NCI-H460 (cell line): ENCODE measurements at regions not wholly inside any gene's neighbourhood (a gene's known extent, or its start where the extent isn't known, plus 50 kb on each side); places are given as distances from the start of the nearest gene placed in this dataset.

ENCODE experiments used
- DNase-seq: peaks from one replicate; pipeline ENCODE4 v3.0.0-alpha.2; 2016; ENCODE audit warnings: low read depth; ENCODE audit errors: extremely low read depth

DNA sequence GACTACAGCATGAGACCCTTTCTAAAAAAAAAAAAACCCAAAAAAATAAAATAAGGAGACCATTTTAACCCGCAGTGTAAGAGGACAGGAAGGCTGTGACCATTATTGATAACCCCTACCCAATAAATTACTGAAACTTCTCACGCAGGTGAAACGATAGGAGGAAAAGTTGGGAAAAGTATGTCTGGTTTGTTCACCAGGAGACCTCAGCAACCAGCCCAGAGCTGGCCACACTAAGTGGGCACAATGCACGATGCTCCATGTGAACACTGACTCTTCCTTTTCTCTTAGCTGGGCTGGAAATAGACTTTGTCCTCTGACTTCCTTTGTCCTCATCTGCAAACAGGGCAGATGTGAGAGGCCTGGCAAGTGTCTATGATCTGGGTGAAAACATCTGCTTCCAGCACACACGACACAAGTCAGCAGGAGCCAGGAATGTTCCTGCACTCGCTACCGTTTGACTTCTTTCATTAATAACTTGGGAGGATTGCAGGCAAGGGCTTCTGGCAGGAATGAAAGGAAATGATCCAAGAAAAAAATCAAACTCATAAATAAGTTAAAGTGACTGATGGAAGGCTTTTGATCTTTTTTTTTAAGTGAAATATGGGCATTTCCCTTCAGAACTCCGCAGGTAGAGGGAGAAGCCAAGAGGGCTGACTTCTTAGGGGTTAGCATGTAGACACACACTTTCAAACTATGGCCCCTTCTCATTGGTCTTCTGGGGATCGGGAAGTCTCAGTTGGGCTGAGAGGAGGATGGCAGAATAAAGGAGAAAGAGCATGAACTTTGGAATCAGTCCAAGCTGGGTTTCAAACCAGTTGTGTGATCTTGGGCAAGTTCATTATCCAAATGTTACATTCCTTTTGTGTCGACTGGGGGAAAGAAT lies 137.4 kb upstream of the MYCN start:
- DNase-seq = no peak

DNA sequence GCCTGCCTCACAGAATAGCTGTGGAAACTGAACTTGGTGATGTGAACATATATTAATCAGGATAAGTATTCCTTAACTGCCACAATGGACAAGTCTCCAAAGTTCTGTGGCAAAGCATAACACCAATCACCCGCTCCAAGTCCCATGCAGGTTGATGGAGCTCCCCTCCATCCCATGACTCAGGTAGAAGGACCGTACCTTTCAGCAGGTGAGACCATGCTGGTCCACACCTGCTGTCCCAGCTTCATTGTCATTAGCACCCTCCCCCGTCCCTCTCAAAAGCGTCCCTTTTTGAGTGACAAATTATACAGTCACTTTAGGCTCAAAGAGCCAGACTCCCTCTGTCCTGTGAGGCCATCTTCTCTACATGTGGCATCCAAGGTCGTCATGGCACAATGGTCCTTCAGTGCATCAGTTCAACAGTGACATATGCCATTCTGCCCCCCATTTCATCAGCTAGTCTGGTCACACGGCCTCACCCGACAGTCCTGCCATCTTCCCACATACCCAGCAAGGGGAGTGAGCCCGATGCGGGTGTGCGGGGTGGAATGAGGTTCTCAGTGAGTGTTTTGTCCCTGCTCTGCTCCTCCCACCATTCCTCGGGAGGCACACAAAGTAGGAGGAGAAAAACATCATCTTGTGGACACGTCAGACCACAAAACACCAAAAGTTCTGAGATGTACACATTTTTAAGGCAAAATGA lies 136.7 kb upstream of the MYCN start:
- DNase-seq = no peak

DNA sequence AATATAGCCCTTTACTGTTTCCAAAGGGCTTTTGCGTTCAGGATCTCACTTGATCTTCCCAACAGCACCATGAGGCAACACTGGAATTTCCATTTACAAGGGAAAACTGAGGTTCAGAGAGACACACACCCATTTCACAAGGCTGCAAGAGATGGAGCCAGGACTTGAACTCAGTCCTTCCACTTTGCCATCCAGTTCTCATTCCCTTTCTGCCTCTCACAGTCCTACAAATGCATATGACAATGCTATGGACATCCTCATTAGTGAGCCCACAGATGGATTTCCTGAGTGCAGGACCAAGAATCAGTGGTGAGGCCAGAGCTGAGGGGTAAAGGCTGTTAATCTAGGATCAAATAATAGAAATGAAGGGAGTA lies 136.1 kb upstream of the MYCN start:
- DNase-seq = no peak

DNA sequence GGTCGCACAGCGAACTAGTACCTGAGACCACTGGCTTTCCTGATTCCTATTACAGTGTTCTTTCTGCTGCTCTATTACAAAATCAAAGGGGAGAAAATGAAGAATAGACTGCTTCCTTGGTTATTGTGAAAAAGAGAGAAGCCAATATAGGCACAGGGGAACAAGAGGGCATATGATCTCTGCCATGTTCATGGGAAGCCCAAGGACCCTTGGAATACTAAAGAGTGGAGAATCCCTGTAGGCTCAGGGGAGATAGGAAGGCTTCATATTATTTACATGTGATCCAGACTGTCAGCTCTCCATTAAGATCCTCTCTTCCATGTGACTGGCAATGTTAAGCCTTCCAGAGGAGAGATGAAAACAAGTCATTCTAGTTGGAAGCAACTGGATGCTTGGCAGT lies 135.7 kb upstream of the MYCN start:
- DNase-seq = no peak

- DNase-seq = no peak
These were observed 135.1 kb upstream of the MYCN start for GRCh38 chr2:15805206-15805605.

- no peak for DNase-seq
These were observed 134.6 kb upstream of the MYCN start for GRCh38 chr2:15805772-15806171.

GRCh38 chr2:15806801-15807417 lies 133.4 kb upstream of the MYCN start:
- no peak for DNase-seq

DNA sequence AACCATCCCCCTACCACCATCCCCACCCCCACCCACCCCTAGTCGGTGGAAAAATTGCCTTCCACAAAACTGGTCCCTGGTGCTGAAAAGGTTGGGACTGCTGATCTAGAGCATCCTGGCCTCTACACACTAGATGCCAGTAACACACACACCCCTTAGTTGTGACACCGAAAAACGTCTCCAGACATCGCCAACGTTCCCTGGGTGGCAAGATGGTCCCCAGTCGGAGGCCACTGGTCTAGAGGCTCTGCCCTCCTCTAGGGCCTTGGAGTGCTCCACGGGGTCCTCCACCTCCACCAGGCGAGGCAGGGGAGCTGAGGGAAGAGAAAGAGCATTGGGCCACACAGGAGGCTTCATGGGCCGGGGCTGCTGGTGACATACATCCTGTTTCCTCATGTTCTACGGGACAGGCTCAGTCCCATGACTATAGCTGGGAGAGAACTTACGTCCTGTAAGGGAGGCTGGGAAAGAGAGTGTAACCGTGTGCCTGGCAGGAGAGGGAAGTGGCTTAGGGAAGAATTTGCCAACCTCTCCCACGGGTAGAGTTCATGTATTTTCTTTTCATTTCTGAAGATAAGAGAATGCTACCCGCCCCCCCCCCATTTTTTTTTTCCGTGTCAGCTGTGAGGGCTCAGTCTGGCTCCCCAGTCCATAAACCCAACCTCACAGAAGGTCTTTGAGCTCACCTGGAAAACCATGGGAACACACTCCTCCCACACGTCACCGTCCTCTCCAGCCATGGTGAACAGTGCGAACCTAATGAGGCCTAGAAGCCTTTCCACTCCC lies 132.7 kb upstream of the MYCN start:
- no peak for DNase-seq

GRCh38 chr2:15808204-15808910 lies 132.0 kb upstream of the MYCN start:
- no peak for DNase-seq

DNA sequence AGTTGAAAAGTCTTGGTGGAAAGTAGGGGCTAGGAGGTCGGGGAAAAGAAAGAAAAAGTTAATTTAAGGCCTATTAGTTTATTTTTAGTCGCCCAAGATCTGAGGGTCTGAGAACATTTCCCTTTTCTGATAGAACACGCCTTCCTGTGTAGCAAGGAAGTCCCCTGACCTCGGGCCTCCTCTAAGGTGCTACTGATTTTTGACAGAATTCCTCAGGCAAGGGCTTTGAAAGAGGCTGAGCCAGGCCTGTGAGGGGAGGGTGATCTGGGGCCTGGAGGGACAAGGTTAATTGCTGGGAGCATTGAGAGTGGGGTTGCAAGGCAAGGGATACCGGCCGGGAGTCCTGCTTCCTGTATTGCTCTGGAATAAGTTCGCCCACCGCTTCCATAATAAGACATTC lies 131.4 kb upstream of the MYCN start:
- DNase-seq = no peak

DNA sequence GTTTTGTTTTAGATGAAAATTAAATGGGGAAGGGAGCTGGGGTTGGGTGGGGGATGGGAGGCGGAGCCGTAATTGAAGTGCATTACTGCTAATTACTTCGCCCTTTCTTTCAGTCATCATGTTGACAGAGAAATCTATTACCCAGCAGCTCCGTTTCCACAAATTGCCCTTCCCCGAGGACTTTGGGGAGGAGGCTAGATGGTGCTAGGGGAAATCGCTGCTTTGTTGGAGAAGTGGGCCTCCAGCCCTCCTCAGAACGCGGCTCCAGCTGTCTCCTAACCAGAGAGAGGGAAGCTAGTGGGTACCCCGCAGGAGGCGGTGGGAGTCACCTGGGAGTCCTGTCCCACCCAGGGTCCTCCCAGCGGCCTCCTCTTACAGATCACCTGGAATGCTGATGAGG lies 130.9 kb upstream of the MYCN start:
- DNase-seq = no peak

DNA sequence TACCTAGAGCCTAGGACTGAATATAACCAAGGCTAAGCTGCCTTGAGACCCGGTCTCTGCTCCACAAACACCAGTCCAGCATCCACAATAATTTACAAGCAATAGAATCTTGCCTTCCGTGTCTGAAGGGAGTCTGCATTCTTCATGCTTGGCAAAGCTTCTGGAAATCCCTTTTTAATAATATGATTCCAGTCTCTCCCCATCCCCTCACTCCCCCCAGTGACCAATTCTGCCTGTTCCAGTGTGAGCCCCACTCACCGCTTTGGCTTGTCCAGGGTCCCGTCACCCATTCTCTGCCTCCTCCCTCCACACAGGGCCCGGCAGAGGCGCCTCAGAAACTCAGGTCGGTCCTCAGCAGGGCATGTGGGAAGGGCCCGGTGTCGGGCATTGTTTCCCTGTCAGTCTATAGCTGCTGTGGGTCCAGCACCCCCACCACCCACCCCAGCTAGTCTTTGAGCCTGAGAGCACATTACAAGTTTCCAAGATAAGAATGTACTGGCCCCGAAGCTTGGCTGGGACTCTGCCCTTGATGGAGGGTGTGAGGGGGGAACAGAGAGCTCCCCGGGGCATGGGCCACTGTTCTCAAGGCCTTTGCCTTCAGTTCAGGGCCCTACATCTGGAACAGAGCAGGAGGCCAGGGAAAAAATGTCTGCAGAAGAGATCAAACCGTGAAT lies 129.7 kb upstream of the MYCN start:
- DNase-seq = no peak

GRCh38 chr2:15811367-15811766 lies 129.0 kb upstream of the MYCN start:
- no peak for DNase-seq

- no peak for DNase-seq
These were observed 128.1 kb upstream of the MYCN start for GRCh38 chr2:15812187-15812780.

DNA sequence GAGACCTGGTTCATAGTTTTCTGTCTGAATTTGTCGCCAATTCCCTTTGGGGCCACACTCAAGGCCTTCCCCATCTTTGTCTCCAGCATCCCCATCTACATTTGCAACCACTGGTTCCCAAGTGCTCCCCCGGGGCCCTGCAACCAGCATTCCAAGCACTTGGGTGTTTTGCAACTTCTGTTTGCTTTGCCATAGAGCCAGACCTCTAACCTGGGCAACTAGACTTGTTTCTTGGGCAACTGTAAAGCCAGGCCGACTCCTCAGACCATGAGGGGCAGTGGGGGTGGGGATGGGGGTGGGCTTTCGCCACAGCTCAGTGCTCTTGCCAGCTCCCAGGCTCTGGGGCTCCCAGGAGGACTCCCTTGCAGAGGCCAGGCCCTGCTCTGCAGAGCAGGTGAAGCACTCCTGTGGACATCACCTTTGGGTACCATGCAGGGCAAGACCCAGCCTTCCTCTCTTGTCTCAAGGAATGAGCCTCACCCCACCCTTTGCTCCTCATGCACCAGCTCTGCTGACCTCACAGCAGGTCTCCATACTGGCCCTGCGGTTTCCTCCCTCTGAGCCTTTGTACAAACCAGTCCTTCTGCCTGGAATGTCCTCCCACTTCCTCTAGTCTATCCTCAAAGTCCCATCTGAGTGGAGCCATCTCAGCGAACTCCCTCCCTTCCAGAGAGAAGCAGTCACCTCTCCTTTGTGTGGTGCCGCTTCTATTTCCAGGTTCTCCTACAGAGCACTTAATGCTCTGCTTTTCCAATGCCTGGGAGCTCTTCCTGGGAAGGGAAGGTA lies 126.7 kb upstream of the MYCN start:
- no peak for DNase-seq

GRCh38 chr2:15814403-15814802 lies 125.9 kb upstream of the MYCN start:
- DNase-seq = no peak

- no peak for DNase-seq
These were observed 125.4 kb upstream of the MYCN start for GRCh38 chr2:15814946-15815345.

DNA sequence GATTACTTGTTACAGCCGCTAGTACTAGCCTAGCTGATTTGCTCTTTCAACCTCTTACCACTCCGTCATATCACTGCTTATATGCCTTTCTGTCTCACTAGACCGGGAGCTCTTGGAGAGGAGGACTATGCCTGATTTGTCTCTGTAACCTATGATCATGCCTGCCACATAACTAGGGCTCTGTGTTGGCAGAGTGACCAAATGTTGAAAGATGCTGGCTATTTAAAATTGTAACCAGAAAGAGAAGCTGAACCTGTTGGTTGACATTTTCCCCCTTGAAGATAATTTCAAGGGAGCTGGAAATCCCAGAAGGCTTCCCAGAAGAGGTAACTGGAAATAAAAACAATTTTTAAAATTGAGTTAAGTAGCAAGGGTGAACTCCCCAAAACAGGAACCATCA lies 124.1 kb upstream of the MYCN start:
- no peak for DNase-seq
